Spleen (tissue), 11 donors: ENCODE measurements at regions not wholly inside any gene's neighbourhood (a gene's known extent, or its start where the extent isn't known, plus 50 kb on each side); places are given as distances from the start of the nearest gene placed in this dataset.

Source experiments
- DNase-seq: peaks from one replicate; pipeline ENCODE4 v3.0.0-alpha.2; 2020
- H3K27ac ChIP-seq, 8 donors: fragments of 200-600 bp; sonication (generic) in 7 of 8; 1 replicate in 4 of 8; 2 replicates in 4 of 8; pipeline versions ENCODE4 v1.5.0 to v1.8.0; 2016 to 2021; ENCODE audit warnings: inconsistent platforms in 4 of 8, mild to moderate bottlenecking in 4 of 8, moderate library complexity in 1 of 8
- H3K27me3 ChIP-seq, 7 donors: fragments of 200-600 bp; sonication (generic) in 6 of 7; replicated peaks in 1 of 7; 1 replicate in 4 of 7; 2 replicates in 3 of 7; pipeline versions ENCODE4 v1.5.0 to v1.8.0; 2016 to 2021; ENCODE audit warnings: inconsistent platforms in 3 of 7, mild to moderate bottlenecking in 1 of 7
- H3K36me3 ChIP-seq, 6 donors: fragments of 200-600 bp; sonication (generic) in 5 of 6; 1 replicate in 4 of 6; 2 replicates in 2 of 6; pipeline versions ENCODE4 v1.5.0 to v1.8.0; 2016 to 2021; ENCODE audit warnings: inconsistent platforms in 2 of 6
- H3K4me1 ChIP-seq, 6 donors: fragments of 200-600 bp; sonication (generic) in 5 of 6; 1 replicate in 3 of 6; 2 replicates in 3 of 6; pipeline versions ENCODE4 v1.5.0 to v1.8.0; 2016 to 2021; ENCODE audit warnings: inconsistent platforms in 3 of 6
- H3K4me3 ChIP-seq, 8 donors: fragments of 200-600 bp; sonication (generic) in 7 of 8; 1 replicate in 4 of 8; 2 replicates in 4 of 8; pipeline versions ENCODE4 v1.5.0 to v1.8.0; 2016 to 2021; ENCODE audit warnings: inconsistent platforms in 4 of 8, mild to moderate bottlenecking in 4 of 8, moderate library complexity in 2 of 8
- H3K9me3 ChIP-seq, 8 donors: fragments of 200-600 bp; sonication (generic) in 7 of 8; 1 replicate in 4 of 8; 2 replicates in 4 of 8; pipeline versions ENCODE4 v1.5.0 to v1.8.0; 2016 to 2021; ENCODE audit warnings: inconsistent platforms in 4 of 8
- POLR2A ChIP-seq, 3 donors: fragments of 450-650 bp; IDR thresholded peaks; one replicate each; pipeline ENCODE4 v1.5.1; 2017; ENCODE audit warnings: antibody characterized with exemption in 3 of 3, mild to moderate bottlenecking in 1 of 3
- POLR2AphosphoS5 ChIP-seq, 3 donors: sonication (generic); formaldehyde crosslinking; IDR thresholded peaks; one replicate each; pipeline ENCODE4 v1.5.1; 2017; ENCODE audit warnings: antibody characterized with exemption in 3 of 3
- WGBS, 5 donors: extraction: QIAGEN DNeasy Blood & Tissue Kit in 3 of 5; methylation state at CpG; one replicate each; pipeline versions ENCODE4 v1.1.5 to v1.1.7; 2013 to 2018; 5-methylcytosine and 5-hydroxymethylcytosine counted together
- intact Hi-C: fragments of 100-400 bp; cut with DNase I; formaldehyde crosslinking; loops from one replicate; pipeline ENCODE4 v1.15.0; 2023; ENCODE audit warnings: low total_unique reads
- TF ChIP-seq, protein P1 (sequence below), 11 experiments: fragments of 200-600 bp in 7 of 11; fragments of 450-650 bp in 4 of 11; sonication (generic) in 4 of 11; IDR thresholded peaks in 8 of 11; conservative IDR thresholded peaks in 3 of 11; 1 replicate in 7 of 11; 2 replicates in 4 of 11; pipeline versions ENCODE4 v1.4.0 to v1.8.0; 2016 to 2021; ENCODE audit warnings: antibody characterized with exemption in 11 of 11, inconsistent platforms in 4 of 11, mild to moderate bottlenecking in 1 of 11
- donor health status: healthy with polysubstance abuse.
- donor health status: DM: no; HTN: no; CAD: no; lungs with moderate emphysema.
- donor health status: DM: no; HTN: no; CAD: no.
- donor health status: Bipolar disorder and iron deficiency.
- donor health status: healthy.
- donor health status: DM: no; HTN: no; CAD: no.
- donor health status: DM: yes; HTN: yes; CAD: no.

DNA sequence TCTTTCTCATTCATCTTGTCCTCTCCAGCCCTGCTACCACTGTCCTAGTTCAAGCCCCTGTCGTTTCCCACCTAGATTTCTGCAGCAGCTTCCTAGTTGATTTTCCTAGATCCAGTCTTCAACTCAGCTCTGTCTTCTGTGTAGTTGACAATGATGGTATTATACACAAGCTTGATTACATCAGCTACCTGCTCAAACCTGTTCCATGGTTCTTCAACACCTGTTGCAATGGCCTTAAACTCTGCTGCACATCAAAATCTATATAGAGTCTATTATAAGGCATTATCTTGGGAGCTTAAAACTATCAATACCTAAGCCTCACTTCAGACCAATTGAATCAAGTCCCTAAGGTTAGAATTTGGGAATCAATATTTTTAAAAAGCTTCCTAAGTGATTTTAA lies 71.7 kb upstream of the PELI2 start:
- TF ChIP-seq, protein P1, sequence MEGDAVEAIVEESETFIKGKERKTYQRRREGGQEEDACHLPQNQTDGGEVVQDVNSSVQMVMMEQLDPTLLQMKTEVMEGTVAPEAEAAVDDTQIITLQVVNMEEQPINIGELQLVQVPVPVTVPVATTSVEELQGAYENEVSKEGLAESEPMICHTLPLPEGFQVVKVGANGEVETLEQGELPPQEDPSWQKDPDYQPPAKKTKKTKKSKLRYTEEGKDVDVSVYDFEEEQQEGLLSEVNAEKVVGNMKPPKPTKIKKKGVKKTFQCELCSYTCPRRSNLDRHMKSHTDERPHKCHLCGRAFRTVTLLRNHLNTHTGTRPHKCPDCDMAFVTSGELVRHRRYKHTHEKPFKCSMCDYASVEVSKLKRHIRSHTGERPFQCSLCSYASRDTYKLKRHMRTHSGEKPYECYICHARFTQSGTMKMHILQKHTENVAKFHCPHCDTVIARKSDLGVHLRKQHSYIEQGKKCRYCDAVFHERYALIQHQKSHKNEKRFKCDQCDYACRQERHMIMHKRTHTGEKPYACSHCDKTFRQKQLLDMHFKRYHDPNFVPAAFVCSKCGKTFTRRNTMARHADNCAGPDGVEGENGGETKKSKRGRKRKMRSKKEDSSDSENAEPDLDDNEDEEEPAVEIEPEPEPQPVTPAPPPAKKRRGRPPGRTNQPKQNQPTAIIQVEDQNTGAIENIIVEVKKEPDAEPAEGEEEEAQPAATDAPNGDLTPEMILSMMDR (IDR thresholded peaks at IDR 0.05 in 8 of 11, conservative IDR thresholded peaks at IDR 0.05 in 3 of 11): no peak
- TF ChIP-seq POLR2AphosphoS5 (IDR thresholded peaks at IDR 0.05) (no peak), POLR2A (IDR thresholded peaks at IDR 0.05) (no peak)
- no peak overlapping the region for H3K27ac ChIP-seq
- no peak for DNase-seq
- intact Hi-C loops: no loop called here
- WGBS, 5 donors: 90 to 94% (median 92%) methylated on average over 1 of the region's 1 CpG
- H3K4me1 ChIP-seq: no peaks in the 10 kb centered on the region
- H3K36me3 ChIP-seq: no peaks in the 10 kb centered on the region
- H3K27me3 ChIP-seq: no peaks in the 10 kb centered on the region
- no peaks in the 10 kb centered on the region for H3K9me3 ChIP-seq
- no peak overlapping the region for H3K4me3 ChIP-seq

DNA sequence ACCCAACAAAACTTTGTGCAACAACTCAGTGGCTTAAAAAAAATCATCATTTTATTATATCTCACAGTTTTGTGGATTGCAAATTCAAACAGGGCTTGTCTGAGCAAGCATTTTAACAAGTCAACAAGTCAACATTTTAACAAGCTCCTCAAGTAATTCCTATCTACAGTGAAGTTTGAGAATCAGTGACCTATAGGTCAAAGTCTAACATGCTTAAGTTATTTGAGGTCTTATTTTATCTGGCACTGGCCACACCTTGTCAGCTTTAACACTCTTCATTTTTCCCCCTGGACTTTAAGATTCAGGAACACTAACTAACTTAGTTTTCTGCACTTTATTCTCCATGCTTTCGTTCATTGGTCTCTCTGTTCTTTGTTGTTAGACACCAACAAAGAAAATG lies 71.2 kb upstream of the PELI2 start:
- no peak for DNase-seq
- 78 to 97% (median 86%) methylated on average over 1 of the region's 1 CpG for WGBS, 5 donors
- Histone ChIP-seq H3K27ac (no peak overlapping the region), H3K36me3 (no peaks in the 10 kb centered on the region), H3K4me3 (no peak overlapping the region), H3K27me3 (no peaks in the 10 kb centered on the region), H3K4me1 (no peaks in the 10 kb centered on the region), H3K9me3 (no peaks in the 10 kb centered on the region)
- intact Hi-C loops: no loop called here
- TF ChIP-seq, protein P1 (IDR thresholded peaks at IDR 0.05 in 8 of 11, conservative IDR thresholded peaks at IDR 0.05 in 3 of 11): no peak
- TF ChIP-seq POLR2A (IDR thresholded peaks at IDR 0.05) (no peak), POLR2AphosphoS5 (IDR thresholded peaks at IDR 0.05) (no peak)

DNA sequence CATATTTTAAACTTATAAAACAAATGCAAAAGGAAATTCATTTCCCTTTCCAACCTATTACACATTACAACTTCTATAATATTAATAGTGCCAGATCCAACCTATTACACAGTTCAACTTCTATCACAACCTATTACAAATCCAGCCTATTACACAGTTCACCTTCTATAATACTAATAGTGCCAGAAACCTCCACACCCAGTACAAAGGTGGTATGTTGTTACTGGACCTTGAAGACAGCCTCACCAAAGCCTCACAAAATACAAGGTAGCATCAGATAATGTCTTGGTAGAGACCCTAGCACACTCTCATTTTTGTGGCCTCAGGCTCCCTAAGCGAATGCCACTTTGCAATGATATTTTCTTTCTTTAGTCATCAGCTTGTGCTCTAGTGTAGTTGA lies 68.7 kb upstream of the PELI2 start:
- no peaks in the 10 kb centered on the region for H3K36me3 ChIP-seq
- no peaks in the 10 kb centered on the region for H3K4me1 ChIP-seq
- H3K27ac ChIP-seq: no peak overlapping the region
- H3K4me3 ChIP-seq: no peak overlapping the region
- H3K9me3 ChIP-seq: no peaks in the 10 kb centered on the region
- intact Hi-C loops: no loop called here
- TF ChIP-seq, protein P1 (IDR thresholded peaks at IDR 0.05 in 8 of 11, conservative IDR thresholded peaks at IDR 0.05 in 3 of 11): no peak
- TF ChIP-seq POLR2AphosphoS5 (IDR thresholded peaks at IDR 0.05) (no peak), POLR2A (IDR thresholded peaks at IDR 0.05) (no peak)
- H3K27me3 ChIP-seq: no peaks in the 10 kb centered on the region
- no peak for DNase-seq
- WGBS, 5 donors: 82 to 97% (median 90%) methylated on average over 1 of the region's 1 CpG

DNA sequence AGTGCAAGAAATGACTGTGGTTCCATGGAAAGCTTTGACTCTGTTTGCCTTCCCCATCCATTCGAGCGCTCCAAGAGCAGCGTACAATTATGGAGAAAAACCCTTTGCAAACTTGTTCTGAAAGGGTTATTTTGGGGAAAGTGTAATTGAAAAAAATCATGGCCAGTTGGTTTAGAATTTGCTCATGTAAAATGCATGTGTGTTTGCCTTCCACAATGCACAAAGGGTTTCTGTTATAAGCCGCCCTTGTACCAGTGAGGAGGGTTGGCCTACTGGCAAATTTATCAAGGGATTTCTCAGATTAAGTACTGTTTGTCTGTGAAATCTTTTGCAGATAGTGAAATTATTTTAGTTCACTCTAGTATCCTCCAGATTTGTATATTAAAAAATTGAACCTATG lies 62.7 kb upstream of the PELI2 start:
- no peak for DNase-seq

More for the DNA sequence above, 62.7 kb upstream of the PELI2 start:
- intact Hi-C loops: no loop called here
- no peak overlapping the region for H3K4me3 ChIP-seq
- TF ChIP-seq, protein P1 (IDR thresholded peaks at IDR 0.05 in 8 of 11, conservative IDR thresholded peaks at IDR 0.05 in 3 of 11): no peak
- TF ChIP-seq POLR2AphosphoS5 (IDR thresholded peaks at IDR 0.05): no peak
- TF ChIP-seq POLR2A (IDR thresholded peaks at IDR 0.05): no peak
- no peaks in the 10 kb centered on the region for H3K4me1 ChIP-seq
- no peaks in the 10 kb centered on the region for H3K9me3 ChIP-seq
- no peaks in the 10 kb centered on the region for H3K36me3 ChIP-seq
- no peaks in the 10 kb centered on the region for H3K27me3 ChIP-seq
- no peak overlapping the region for H3K27ac ChIP-seq
- 69 to 89% (median 82%) methylated on average over 4 of the region's 4 CpGs for WGBS, 5 donors
